WTC11 (cell line): ENCODE measurements at regions not wholly inside any gene's neighbourhood (a gene's known extent, or its start where the extent isn't known, plus 50 kb on each side); places are given as distances from the start of the nearest gene placed in this dataset.

ENCODE experiments used
- ATAC-seq: fragments of 200-7000 bp; cut with Tn5 transposase; 2 replicates; pipeline ENCODE4 v1.10.0; 2021; ENCODE audit warnings: mild to moderate bottlenecking, moderate library complexity
- CTCF ChIA-PET: fragments of 300-600 bp; sonication (Branson Sonifier 250); formaldehyde crosslinking; loops from one replicate; lab custom pipeline; 2021; ENCODE audit warnings: antibody characterized with exemption; lab: Charles Lee
- POLR2A ChIA-PET: fragments of 350-600 bp; sonication (Branson Sonifier 250); formaldehyde crosslinking; loops from one replicate; lab custom pipeline; 2021; ENCODE audit warnings: antibody characterized with exemption; lab: Charles Lee
- DNase-seq: peaks from one replicate; pipeline ENCODE4 v3.0.0; 2021; ENCODE audit warnings: low spot score
- H3K27ac Mint-ChIP-seq: 2 replicates; pipeline ENCODE4 v1.8.0; 2021; ENCODE audit warnings: mixed read lengths
- H3K27me3 Mint-ChIP-seq: 2 replicates; pipeline ENCODE4 v1.8.0; 2021; ENCODE audit warnings: low read depth, mild to moderate bottlenecking, moderate library complexity, mixed read lengths
- H3K36me3 Mint-ChIP-seq: 2 replicates; pipeline ENCODE4 v1.8.0; 2021; ENCODE audit warnings: mixed read lengths
- H3K4me1 Mint-ChIP-seq: 2 replicates; pipeline ENCODE4 v1.8.0; 2022; ENCODE audit warnings: mixed read lengths
- H3K4me3 Mint-ChIP-seq: 2 replicates; pipeline ENCODE4 v1.8.0; 2021; ENCODE audit warnings: mild to moderate bottlenecking, moderate library complexity, mixed read lengths
- H3K9me3 Mint-ChIP-seq: 2 replicates; pipeline ENCODE4 v1.8.0; 2021; ENCODE audit warnings: mixed read lengths
- CBFB ChIP-seq: sonication (generic); formaldehyde crosslinking; IDR thresholded peaks from 2 replicates; pipeline ENCODE4 v1.8.1; 2022; ENCODE audit warnings: mild to moderate bottlenecking, low read depth, missing genetic modification reagents
- CREM ChIP-seq: sonication (generic); formaldehyde crosslinking; IDR thresholded peaks from 2 replicates; pipeline ENCODE4 v1.8.1; 2022; ENCODE audit warnings: mild to moderate bottlenecking, missing genetic modification reagents, moderate library complexity
- ELF4 ChIP-seq: sonication (generic); formaldehyde crosslinking; IDR thresholded peaks from 2 replicates; pipeline ENCODE4 v1.8.1; 2022; ENCODE audit warnings: low read depth, mild to moderate bottlenecking, moderate library complexity, missing genetic modification reagents
- ERG ChIP-seq: fragments of 250-450 bp; sonication (Bioruptor Pico); IDR thresholded peaks from 2 replicates; pipeline ENCODE4 v1.8.0; 2021; ENCODE audit warnings: mild to moderate bottlenecking
- ETV6 ChIP-seq: sonication (generic); formaldehyde crosslinking; IDR thresholded peaks from 2 replicates; pipeline ENCODE4 v1.8.1; 2022; ENCODE audit warnings: mild to moderate bottlenecking, missing genetic modification reagents
- FOXJ3 ChIP-seq: sonication (generic); formaldehyde crosslinking; IDR thresholded peaks from 2 replicates; pipeline ENCODE4 v1.9.0; 2021; ENCODE audit warnings: missing genetic modification reagents, mild to moderate bottlenecking, borderline replicate concordance
- FOXP4 ChIP-seq: sonication (generic); formaldehyde crosslinking; IDR thresholded peaks from 2 replicates; pipeline ENCODE4 v1.8.0; 2022; ENCODE audit warnings: mild to moderate bottlenecking, missing genetic modification reagents
- NFYB ChIP-seq: sonication (generic); formaldehyde crosslinking; conservative IDR thresholded peaks from 2 replicates; pipeline ENCODE4 v1.8.0; 2022; ENCODE audit warnings: low read depth, missing genetic modification reagents
- NR1H2 ChIP-seq: sonication (generic); formaldehyde crosslinking; IDR thresholded peaks from 2 replicates; pipeline ENCODE4 v1.9.0; 2021; ENCODE audit warnings: mild to moderate bottlenecking, moderate library complexity, missing genetic modification reagents
- NR2C2 ChIP-seq: sonication (generic); formaldehyde crosslinking; IDR thresholded peaks from 2 replicates; pipeline ENCODE4 v1.8.0; 2022; ENCODE audit warnings: mild to moderate bottlenecking, missing genetic modification reagents
- OVOL2 ChIP-seq: fragments of 250-450 bp; sonication (Bioruptor Pico); IDR thresholded peaks from 2 replicates; pipeline ENCODE4 v1.9.0; 2021; ENCODE audit warnings: mild to moderate bottlenecking, borderline replicate concordance
- RELA ChIP-seq: sonication (generic); formaldehyde crosslinking; IDR thresholded peaks from 2 replicates; pipeline ENCODE4 v1.8.1; 2022; ENCODE audit warnings: missing genetic modification reagents, mild to moderate bottlenecking, borderline replicate concordance
- RORB ChIP-seq: fragments of 250-450 bp; sonication (Bioruptor Pico); IDR thresholded peaks from 2 replicates; pipeline ENCODE4 v1.9.0; 2021; ENCODE audit warnings: mild to moderate bottlenecking
- USF2 ChIP-seq: sonication (generic); formaldehyde crosslinking; IDR thresholded peaks from 2 replicates; pipeline ENCODE4 v1.8.1; 2023; ENCODE audit warnings: mild to moderate bottlenecking, missing genetic modification reagents, moderate library complexity
- ZNF138 ChIP-seq: sonication (generic); formaldehyde crosslinking; conservative IDR thresholded peaks from 2 replicates; pipeline ENCODE4 v1.8.1; 2022; ENCODE audit warnings: mild to moderate bottlenecking, moderate library complexity, missing genetic modification reagents
- TF ChIP-seq, protein P1 (sequence below): sonication (generic); formaldehyde crosslinking; IDR thresholded peaks from 2 replicates; pipeline ENCODE4 v1.8.1; 2023; ENCODE audit warnings: mild to moderate bottlenecking, missing genetic modification reagents
- TF ChIP-seq, protein P2 (sequence below): sonication (generic); formaldehyde crosslinking; conservative IDR thresholded peaks from 2 replicates; pipeline ENCODE4 v1.8.1; 2022; ENCODE audit warnings: mild to moderate bottlenecking, missing genetic modification reagents
- TF ChIP-seq, protein P3 (sequence below): fragments of 200-600 bp; IDR thresholded peaks from 2 replicates; pipeline ENCODE4 v1.8.0; 2022; ENCODE audit warnings: antibody characterized with exemption

GRCh38 chr3:23685541-23686258 is 120.1 kb upstream of the UBE2E1 start:
- Mint-ChIP-seq H3K36me3 (peaks cover 14% of the 10 kb centered on the region), H3K4me1 (peaks cover 15% of the 10 kb centered on the region), H3K27me3 (0 out of 2 replicates have a peak, but pooled peaks cover 3% of the 10 kb centered on the region), H3K4me3 (no peak overlapping the region), H3K27ac (no peak overlapping the region), H3K9me3 (peaks cover 22% of the 10 kb centered on the region)
- ATAC-seq (no peak), DNase-seq (no peak)
- ChIA-PET CTCF (interaction anchor here (1.1 kb wide), 1 partner anchor 77 kb away, joined by 3 read pairs; no protein-coding TSS in a partner anchor), POLR2A (no interaction called here)
- TF ChIP-seq FOXP4 (CRISPR knock-in tag) = no peak
- TF ChIP-seq ETV6 (CRISPR knock-in tag) = no peak
- TF ChIP-seq NR2C2 (CRISPR knock-in tag) = no peak
- no peak for TF ChIP-seq OVOL2 (CRISPR knock-in tag)
- TF ChIP-seq NR1H2 (CRISPR knock-in tag) = no peak
- no peak for TF ChIP-seq ELF4
- no peak for TF ChIP-seq ZNF138 (CRISPR knock-in tag)

GRCh38 chr3:23686519-23686918 is 119.2 kb upstream of the UBE2E1 start:
- DNase-seq (no peak), ATAC-seq (peak; percentile 60)
- H3K27me3 Mint-ChIP-seq = 0 out of 2 replicates have a peak, but pooled peaks cover 3% of the 10 kb centered on the region
- TF ChIP-seq, protein P1, sequence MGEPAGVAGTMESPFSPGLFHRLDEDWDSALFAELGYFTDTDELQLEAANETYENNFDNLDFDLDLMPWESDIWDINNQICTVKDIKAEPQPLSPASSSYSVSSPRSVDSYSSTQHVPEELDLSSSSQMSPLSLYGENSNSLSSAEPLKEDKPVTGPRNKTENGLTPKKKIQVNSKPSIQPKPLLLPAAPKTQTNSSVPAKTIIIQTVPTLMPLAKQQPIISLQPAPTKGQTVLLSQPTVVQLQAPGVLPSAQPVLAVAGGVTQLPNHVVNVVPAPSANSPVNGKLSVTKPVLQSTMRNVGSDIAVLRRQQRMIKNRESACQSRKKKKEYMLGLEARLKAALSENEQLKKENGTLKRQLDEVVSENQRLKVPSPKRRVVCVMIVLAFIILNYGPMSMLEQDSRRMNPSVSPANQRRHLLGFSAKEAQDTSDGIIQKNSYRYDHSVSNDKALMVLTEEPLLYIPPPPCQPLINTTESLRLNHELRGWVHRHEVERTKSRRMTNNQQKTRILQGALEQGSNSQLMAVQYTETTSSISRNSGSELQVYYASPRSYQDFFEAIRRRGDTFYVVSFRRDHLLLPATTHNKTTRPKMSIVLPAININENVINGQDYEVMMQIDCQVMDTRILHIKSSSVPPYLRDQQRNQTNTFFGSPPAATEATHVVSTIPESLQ = no peak
- no peak for TF ChIP-seq RELA (CRISPR knock-in tag)
- no peak overlapping the region for H3K4me3 Mint-ChIP-seq
- peaks cover 15% of the 10 kb centered on the region for H3K4me1 Mint-ChIP-seq
- ChIA-PET POLR2A (no interaction called here), CTCF (interaction anchor here (1.1 kb wide), 2 partner anchors 9 to 76 kb away, joined by 3 read pairs; no protein-coding TSS in a partner anchor)
- peaks cover 22% of the 10 kb centered on the region for H3K9me3 Mint-ChIP-seq
- H3K27ac Mint-ChIP-seq = 0 out of 2 replicates have a peak overlapping the region, but pooled peaks have one; percentile 47
- H3K36me3 Mint-ChIP-seq = peaks cover 14% of the 10 kb centered on the region

DNA sequence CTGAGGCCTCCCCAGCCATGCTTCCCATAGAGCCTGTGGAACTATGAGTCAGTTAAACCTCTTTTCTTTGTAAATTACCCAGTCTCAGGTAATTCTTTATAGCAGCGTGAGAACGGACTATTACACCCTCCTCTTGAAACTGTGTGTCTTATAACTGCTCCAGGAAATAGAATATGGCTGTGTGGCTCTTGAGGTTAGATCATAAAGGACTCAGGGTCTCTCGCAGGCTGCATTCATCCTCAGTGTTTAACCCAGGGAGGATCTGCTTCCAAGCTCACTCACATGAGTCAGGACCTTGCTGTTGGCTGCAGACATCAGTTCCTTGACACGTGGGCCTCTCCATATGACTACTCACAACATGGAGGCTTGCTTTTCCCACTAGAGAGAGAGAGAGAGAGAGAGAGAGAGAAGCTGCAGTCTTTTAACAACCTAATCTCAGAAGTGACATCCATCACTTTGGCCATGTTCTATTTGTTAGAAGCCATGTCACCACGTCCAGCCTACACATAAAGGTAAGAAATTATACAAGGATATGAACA is 114.3 kb upstream of the UBE2E1 start:
- CTCF ChIA-PET = no interaction called here
- peaks cover 14% of the 10 kb centered on the region for H3K36me3 Mint-ChIP-seq
- TF ChIP-seq, protein P2, sequence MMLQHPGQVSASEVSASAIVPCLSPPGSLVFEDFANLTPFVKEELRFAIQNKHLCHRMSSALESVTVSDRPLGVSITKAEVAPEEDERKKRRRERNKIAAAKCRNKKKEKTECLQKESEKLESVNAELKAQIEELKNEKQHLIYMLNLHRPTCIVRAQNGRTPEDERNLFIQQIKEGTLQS = no peak
- H3K27me3 Mint-ChIP-seq = peaks cover 8% of the 10 kb centered on the region; the same call in 1 of the 2 replicates
- DNase-seq (no peak), ATAC-seq (no peak)
- POLR2A ChIA-PET = no interaction called here
- no peak overlapping the region for H3K4me3 Mint-ChIP-seq
- H3K9me3 Mint-ChIP-seq = peaks cover 18% of the 10 kb centered on the region
- no peak overlapping the region for H3K27ac Mint-ChIP-seq
- peaks cover 8% of the 10 kb centered on the region for H3K4me1 Mint-ChIP-seq

DNA sequence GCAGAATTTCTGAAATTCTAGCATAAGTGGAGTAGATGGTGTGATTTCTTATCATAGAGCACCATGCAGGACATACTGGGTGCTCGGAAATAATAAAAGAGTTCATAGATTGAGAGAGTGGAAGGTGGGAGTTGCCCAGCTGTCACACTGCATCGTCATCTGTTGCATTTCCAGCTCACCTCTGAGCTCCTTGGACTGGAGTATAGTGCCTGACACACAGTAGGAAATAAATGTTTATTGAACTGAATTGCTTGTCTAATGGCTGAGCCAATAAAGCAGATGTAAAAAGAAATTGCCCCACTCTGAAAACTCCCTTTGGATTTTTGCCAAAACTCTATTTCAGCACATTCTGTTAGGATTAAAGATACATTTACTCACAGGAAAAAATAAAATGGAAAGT is 108.9 kb upstream of the UBE2E1 start:
- DNase-seq = no peak
- ChIA-PET CTCF (interaction anchor here (0.7 to 1.0 kb wide), 2 partner anchors 16 to 185 kb away, joined by 3 to 6 read pairs; no protein-coding TSS in a partner anchor), POLR2A (no interaction called here)
- Mint-ChIP-seq H3K4me1 (peaks cover 10% of the 10 kb centered on the region), H3K27me3 (peaks cover 13% of the 10 kb centered on the region), H3K9me3 (no peaks in the 10 kb centered on the region), H3K4me3 (no peak overlapping the region), H3K27ac (no peak overlapping the region), H3K36me3 (no peaks in the 10 kb centered on the region)
- no peak for ATAC-seq
- TF ChIP-seq RORB (CRISPR knock-in tag) = no peak
- TF ChIP-seq USF2 = no peak
- TF ChIP-seq FOXJ3 (CRISPR knock-in tag) = no peak
- TF ChIP-seq, protein P3, sequence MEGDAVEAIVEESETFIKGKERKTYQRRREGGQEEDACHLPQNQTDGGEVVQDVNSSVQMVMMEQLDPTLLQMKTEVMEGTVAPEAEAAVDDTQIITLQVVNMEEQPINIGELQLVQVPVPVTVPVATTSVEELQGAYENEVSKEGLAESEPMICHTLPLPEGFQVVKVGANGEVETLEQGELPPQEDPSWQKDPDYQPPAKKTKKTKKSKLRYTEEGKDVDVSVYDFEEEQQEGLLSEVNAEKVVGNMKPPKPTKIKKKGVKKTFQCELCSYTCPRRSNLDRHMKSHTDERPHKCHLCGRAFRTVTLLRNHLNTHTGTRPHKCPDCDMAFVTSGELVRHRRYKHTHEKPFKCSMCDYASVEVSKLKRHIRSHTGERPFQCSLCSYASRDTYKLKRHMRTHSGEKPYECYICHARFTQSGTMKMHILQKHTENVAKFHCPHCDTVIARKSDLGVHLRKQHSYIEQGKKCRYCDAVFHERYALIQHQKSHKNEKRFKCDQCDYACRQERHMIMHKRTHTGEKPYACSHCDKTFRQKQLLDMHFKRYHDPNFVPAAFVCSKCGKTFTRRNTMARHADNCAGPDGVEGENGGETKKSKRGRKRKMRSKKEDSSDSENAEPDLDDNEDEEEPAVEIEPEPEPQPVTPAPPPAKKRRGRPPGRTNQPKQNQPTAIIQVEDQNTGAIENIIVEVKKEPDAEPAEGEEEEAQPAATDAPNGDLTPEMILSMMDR = no peak
- TF ChIP-seq ELF4 = no peak
- no peak for TF ChIP-seq CREM (CRISPR knock-in tag)
- no peak for TF ChIP-seq ERG
- no peak for TF ChIP-seq CBFB (CRISPR knock-in tag)
- no peak for TF ChIP-seq NFYB (CRISPR knock-in tag)
